NCI-H128 (cell line): ENCODE measurements at regions not wholly inside any gene's neighbourhood (a gene's known extent, or its start where the extent isn't known, plus 50 kb on each side); places are given as distances from the start of the nearest gene placed in this dataset.
"Not testable (repeated sequence)": the region's sequence is repeated elsewhere in the genome, so short reads cannot be mapped to it uniquely, and the experiment has no call there.

ENCODE experiments used
- DNase-seq: peaks from one replicate; lab custom pipeline; 2025; ENCODE audit not compliant: unreplicated experiment; lab: John Stamatoyannopoulos, UW

DNA sequence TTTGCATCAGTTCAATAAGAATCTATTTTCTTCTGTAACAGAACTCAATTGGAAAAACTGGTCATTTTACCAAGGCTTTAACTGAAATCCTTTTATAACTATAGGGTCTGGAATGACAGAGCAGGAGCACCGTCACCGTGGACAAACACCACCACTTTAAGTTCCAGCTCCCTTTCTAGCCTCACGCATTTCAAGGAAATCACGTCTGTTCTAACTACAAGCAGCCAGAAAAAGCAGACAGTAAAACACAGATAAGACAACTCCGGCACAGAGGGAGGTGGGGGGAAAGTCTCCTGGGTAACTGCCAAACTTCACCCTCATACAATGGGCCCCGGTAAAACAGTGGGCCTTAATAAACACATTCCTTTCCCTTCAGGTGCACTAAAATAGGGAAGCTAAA lies 952.6 kb downstream of the STIM2 start:
- DNase-seq = not testable (repeated sequence)

DNA sequence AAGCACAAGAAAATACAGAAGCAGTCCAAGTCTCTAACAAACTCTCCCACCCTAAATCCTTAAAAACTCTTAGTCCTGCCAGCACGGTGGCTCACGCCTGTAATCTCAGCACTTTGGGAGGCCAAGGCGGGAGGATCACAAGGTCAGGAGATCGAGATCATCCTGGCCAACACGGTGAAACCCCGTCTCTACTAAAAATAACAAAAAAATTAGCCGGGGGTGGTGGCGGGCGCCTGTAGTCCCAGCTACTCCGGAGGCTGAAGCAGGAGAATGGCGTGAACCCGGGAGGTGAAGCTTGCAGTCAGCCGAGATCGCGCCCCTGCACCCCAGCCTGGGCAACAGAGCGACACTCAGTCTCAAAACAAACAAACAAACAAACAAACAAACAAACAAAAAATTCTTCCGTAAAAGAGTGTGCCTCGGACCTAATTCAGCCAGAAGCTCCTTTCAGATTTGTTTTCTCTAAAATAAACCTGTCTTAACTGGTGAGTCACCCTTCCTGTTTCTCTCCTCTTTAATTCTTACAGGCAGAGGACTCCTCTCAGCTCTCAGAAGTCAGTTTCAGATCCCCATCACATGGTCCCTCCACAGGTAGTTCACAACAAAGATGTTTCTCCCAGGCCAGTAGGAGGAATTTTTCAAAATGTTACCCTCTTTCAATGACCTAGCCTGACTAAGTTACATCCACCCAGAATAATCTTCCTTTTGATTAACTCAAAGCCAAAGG lies 953.2 kb downstream of the STIM2 start:
- not testable (repeated sequence) for DNase-seq

DNA sequence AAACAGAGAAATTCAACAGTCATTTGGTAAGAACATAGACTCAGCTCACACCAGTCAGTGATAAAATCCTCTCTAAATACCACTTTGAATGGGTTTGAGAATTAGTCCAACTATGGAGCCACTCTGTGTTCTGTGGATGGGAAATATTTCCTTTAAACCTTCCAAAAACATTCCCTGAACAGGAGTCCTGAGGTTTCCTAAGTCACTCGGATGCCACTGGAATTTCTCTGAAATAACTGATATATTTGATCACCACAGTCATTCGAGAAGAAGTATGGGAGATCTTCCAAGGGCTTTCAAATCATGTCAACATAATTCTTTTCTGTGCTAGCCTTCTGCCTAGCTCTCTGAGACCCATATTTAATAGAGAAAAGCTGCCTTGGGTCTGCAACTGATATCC lies 958.6 kb downstream of the STIM2 start:
- no peak for DNase-seq

DNA sequence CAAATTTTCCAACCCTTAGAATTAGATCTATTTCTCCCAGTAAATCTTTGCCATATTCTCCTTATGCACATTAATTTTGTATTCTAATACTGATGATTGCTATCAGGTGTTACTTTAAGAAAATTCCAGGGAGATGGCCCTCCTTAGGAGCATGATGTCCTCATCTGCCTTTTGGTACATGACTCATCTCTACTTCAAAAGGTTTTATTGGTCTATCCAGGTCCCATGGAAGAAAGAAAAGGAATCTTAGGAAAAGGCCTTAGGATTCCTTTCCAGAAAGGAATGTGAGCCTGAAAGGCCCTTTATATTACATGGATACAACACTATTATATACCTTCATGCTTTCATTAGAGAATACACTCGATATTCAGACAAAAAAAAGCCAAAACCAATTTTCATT lies 968.2 kb downstream of the STIM2 start:
- no peak for DNase-seq

DNA sequence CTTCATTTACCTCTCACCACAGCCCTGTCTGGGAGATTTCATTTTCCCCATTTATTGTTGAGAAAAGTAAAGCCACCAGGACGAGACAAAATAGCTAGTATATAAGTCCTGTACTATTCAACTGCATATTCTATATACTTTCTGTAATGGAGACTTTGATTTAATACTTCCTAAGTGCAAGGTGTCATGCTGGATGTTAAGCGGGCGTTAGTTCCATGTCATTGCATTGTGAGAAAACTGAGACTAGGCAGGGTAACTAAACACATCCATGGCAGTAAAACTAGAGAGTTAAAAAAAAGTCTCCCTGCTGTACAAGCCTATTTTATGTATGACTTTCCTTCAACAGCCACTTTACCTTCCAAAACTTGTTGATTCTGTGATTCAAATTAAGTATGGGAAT lies 969.6 kb downstream of the STIM2 start:
- DNase-seq = no peak

DNA sequence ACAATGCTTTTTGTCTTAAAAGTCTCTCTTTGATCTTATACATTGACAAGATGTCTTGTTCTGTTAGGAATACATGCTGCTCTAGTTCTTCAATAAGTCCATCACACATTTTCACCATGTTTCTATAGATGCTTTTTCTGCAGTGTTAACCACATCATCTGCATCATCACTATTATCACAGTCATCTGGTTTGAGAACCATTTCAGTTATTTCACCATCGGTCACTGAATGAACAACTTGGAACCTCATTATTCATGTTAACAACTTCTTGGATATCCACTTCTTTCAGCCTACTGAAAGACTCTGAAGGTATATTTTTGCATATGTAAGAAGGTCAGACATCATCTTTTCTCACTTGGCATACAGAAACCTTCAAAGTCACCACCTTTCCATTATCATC lies 975.2 kb downstream of the STIM2 start:
- DNase-seq = no peak

DNA sequence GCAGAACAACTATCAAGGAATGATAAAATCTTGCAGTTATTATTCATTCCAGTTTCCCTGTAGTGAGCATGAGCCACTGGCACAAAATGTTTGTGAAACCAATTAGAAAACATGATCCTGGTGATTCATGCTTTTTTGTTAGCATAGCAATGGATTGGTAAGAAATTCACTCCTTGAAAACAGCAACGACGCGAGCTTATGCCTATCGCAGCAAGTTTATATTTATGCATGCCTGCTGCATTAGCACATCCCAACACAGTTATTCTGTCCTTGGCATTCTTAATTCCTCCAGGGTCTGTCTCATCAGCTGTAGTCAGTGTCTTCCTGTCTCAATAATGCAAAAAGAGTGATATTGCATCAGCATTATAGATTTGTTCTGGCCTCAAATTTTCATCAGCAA lies 975.9 kb downstream of the STIM2 start:
- no peak for DNase-seq

DNA sequence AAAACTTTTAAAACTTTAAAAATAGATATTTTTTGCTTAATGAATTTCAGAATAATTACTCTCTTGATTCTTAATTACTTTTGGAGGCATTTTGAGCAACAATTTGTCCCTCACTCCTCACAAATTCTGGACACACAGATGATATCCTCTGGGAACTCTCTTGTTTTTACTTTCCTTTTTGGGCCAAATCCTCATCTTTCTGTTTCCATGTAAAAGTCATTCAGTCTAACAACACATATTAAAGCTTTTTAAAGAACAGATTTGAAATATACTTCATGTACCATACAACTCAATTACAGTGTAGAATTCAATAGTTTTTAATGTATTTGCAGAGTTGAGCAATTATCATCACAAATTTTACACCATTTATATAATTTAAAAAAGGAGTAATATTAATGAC lies 983.1 kb downstream of the STIM2 start:
- no peak for DNase-seq

DNA sequence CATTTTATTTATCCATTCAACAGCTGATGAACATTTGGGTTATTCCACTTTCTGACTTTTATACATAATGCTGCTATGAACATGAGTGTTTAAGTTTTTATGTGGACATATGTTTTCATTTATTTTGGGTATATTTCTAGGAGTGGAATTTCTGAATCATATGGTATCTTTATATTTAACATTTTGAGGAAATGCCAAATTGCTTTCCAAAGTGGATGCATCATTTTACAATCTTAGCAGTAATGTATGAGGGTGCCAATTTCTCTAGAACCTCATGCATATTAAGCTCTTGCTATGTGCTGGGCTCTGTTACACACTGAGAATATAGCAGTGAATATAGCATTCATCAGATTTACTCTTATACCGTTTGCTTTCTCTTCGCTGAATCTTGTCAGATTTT lies 983.7 kb downstream of the STIM2 start:
- DNase-seq = no peak

DNA sequence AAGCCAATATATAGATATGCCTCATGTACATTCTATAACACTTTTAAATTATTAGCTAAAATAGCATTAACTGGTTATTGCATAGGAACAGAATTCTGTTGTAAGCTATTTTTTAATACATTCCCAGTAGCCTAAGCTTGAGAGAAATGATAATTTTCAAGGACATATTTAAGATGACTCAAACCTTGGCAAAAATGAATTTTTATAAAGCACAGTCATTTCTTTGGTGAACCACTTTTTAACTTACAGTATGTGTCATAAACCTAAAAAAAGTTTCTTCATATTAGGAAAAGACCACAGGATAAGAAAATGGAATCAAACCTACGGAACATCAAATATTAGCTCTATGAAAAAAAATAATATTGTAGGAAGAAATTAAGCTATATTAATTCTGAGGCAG lies 986.3 kb downstream of the STIM2 start:
- DNase-seq = no peak

DNA sequence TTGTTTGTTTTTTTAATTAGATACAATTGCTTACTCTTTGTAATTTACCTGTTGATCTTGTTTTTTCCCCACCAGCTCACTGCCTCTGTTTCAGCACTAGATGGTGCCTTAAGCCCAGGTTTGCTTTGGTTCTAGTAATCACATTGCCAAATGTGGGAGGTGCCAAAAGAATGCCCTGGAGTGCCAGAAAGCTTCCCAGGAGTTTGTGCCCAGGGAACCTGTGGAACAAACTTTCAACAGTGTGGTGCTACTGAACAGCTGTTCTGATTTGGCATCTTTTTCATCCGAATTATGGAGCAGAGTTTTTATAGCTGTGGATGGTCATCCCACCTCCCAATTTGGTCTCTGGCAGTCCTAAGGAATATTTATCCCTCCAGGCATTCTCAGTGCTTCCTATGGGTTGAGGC lies 1000.7 kb downstream of the STIM2 start:
- DNase-seq = no peak

DNA sequence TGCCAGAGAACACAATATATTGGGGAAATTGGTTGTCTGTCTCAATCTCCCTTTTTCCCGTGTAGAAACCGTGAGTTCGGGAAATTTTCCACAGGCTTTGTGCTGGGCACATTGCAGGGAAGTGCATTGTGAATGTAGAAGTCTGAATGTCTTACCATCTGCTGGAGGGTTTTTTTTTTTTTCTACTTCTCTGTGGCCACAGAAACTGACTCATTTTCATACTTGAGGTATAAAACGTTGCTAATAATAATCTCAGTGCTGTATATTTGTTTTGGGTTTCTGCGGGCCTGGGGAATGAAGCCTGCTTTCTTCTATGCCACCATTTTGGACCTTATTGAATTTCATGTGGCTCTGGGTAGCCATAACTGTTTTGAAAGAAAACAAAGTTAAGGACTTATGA lies 1001.2 kb downstream of the STIM2 start:
- no peak for DNase-seq

DNA sequence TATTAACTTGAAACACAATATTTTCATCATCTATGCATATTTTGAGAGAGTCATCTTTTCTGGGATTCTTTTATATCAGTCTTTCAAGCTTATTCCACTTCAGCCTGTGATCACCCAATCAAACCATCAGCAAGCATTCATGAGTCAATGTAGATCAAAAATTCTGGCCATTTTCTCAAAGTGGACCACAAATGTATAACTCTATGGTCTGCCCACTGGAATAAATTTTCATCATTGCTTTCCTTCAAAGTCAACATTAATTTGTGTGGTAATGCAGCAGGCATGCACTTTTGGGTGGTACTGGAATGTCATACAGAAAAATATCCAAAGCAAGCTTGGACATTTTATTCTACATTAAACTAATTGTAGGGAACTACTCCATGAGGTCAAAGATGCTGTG lies 1013.0 kb downstream of the STIM2 start:
- no peak for DNase-seq

DNA sequence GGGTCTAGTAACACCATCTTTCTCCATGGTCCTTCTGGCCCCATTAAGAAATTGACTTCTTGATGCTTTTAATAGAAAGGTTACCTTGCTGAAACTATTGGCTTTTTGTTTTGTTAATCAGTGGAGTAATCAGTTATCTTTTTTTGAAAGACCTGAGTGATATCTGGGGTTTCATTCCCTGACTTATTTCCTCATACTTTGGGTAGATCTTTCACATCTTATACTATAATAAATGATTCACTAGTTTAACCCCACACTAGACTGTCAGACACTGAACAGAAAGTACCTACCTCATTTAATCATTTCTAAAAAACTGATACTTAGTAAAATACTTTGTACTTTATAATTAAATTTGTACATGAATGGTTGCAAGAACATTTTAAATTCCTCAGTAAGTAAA lies 1021.1 kb downstream of the STIM2 start:
- no peak for DNase-seq

DNA sequence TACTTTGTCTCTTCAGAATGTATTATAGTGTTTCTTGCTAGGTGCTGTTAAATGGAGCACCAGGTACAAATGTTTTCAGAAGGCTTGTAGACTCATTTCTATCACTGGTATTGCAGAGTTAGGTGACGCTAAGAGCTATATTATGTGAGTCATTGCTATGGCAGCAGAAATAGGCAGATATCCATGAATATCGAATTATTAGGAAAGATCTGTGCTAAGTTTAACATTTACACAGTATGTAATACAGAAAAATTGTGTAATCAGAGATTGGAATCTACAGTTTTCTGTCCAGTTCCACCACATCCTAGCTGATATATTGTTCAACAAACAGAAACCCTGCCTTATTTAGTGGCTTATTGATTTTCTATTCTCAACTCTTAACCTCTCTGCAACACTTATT lies 1025.5 kb downstream of the STIM2 start:
- no peak for DNase-seq

DNA sequence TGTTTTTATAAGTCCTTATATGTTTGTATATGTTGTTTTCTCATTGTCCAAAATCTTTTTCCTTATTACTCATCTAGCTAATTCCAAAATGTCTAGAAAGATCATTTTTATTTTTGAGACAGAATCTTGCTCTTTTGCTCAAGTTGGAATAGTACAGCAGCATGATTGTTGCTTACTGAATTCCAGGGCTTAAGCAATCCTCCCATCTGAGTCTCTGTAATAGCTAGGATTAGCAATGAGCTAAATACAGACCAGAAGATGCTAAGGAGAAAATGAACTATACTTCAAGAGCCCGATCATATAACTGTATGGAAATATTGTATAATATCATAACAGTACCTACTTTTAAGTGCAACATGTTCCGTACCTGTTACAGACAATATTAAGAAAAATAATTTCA lies 1027.0 kb downstream of the STIM2 start:
- no peak for DNase-seq

DNA sequence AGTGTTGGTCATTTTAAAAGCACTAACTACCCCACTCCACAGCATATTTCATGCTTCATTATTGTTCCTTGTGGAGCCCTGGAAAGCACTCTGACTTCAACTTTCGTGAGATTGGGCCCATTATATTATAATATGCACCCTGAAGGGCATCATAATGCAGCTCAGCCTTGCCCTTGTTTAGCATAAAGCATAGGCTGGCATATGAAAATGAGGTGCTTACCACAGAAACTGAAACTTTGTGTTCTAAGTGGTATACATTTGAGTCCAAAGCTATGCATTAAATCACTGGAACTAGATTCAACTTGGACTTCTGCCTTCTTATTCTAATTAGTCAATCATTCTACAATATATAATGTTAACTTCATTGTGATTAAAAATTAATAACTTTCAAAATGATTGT lies 1027.9 kb downstream of the STIM2 start:
- DNase-seq = no peak

DNA sequence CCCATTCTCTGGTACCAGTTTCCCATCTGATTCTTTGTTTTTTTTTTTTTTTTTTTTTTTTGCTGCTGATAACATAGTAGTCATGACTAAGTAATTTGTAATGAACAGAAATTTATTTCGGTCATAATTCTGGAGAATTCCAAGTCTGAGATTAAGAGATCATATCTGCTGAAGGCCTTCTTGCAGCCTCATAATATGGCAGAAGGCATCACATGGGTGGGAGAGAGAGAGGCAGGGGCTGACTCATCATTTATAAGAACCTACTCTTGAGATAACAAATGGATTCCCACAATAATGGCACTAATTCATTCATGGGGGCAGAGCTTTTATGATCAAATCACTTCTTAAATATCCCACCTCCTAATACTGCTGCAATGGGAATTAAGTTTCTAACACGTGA lies 1034.3 kb downstream of the STIM2 start:
- no peak for DNase-seq

DNA sequence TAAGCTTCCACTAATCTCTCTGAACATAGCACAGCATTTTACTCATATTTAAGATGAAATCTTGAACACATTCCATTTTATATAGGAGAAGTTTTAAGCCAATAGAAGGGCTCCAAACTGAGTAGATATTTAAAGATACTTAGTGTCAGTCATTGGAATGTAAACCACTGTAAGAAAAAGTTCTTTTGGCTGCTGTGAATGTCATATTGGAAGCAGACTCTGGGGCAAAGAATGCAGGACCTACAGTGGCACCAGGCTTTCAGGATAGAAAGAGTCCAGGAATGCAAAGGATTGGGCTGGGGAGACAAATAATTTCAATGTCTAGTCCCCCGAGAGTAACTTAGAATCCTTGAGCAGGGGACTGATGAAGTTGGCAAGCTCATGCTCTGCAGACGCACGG lies 1047.7 kb downstream of the STIM2 start:
- DNase-seq = no peak

DNA sequence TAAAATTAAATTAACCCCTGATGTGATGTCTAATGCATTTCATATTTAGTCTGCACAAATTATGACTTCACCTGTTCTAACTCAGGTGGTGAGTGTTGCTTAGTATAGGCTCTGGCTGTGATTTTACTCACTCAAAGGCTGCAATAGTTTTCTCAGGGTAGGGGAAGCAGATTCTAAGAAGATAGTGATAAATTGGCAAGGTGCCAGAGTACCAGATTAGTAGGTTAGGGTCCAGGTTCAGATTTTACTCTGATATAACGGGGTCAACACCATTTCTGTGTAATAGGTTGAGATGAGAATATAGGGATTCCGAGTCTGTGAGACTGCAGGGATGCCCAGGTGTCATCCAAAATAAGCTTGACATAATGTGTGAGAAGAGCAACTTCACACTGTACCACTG lies 1049.6 kb downstream of the STIM2 start:
- no peak for DNase-seq

DNA sequence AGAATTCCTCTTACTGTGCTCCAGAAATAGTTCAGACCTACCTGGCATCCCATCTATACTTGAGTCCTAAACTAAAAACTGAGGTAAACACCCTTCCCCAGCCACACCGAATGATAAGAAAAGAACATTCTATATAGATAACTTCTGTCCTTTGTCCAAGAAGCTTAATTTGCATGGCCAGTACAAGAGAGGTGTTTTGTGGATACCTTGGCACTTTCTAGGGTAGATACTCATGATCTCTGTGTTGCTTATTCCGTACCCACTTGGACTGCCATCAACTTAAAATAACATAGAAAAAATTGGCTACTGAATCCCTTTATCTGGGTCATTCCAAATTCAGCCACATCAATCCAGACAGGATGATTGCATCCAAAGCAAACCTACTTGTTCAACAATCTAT lies 1050.4 kb downstream of the STIM2 start:
- DNase-seq = no peak

DNA sequence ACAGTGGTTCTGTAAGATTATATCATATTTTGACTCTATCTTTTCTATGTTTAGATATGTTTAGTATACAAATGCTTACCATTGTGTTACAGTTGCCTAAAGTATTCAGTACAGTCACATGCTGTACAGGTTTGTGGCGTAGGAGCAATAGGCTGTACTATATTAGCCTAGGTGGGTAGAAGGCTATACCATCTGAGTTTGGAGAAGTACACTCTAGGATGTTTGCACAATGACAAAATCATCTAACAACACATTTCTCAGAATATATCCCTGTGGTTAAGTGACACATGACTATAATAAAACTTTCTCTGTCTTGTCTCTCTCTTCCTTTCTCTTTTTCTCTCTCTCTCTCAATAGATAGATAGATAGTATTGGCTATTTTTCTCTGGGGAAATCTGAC lies 1053.1 kb downstream of the STIM2 start:
- DNase-seq = no peak

DNA sequence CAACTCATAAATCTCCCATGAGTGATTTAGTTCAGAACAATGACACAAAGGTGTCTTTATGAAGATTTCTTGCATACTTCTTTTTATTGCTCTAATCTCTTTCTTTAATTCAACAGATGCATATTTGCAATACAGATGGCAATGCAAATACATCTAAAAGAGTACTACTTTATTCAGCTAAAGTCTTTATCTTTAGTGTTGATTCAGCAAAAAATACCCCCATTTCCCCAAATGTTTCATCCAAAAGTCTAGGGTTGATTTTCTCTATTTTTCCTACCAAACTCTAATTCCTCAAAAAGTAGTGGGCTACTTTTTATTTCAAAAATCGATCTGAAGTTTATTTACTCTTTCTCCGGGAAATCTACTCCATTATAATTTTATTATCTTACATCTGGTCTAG lies 1055.2 kb downstream of the STIM2 start:
- DNase-seq = no peak
